SU-DHL-6 (cell line): ENCODE measurements at regions not wholly inside any gene's neighbourhood (a gene's known extent, or its start where the extent isn't known, plus 50 kb on each side); places are given as distances from the start of the nearest gene placed in this dataset.

Experiments used
- H2AFZ ChIP-seq: fragments of 200-600 bp; sonication (generic); 2 replicates; pipeline ENCODE4 v1.6.1; 2014; ENCODE audit warnings: low read depth, mild to moderate bottlenecking, moderate library complexity, mixed read lengths, antibody characterized with exemption, low read length; ENCODE audit not compliant: severe bottlenecking
- H3F3A ChIP-seq: fragments of 200-600 bp; shearing (Covaris generic); 2 replicates; pipeline ENCODE4 v1.6.0; 2016; ENCODE audit warnings: antibody characterized with exemption, mild to moderate bottlenecking; ENCODE audit not compliant: insufficient read depth
- H3K27ac ChIP-seq: fragments of 200-600 bp; sonication (generic); 2 replicates; pipeline ENCODE4 v1.5.1; 2016; ENCODE audit warnings: low read depth, mild to moderate bottlenecking, low read length, moderate library complexity, mixed read lengths
- H3K27me3 ChIP-seq: fragments of 200-600 bp; sonication (generic), shearing (Covaris generic); 2 replicates; pipeline ENCODE4 v1.6.0; 2014; ENCODE audit warnings: mild to moderate bottlenecking, low read length
- H3K36me3 ChIP-seq: fragments of 200-600 bp; sonication (generic); 2 replicates; pipeline ENCODE4 v1.6.1; 2014; ENCODE audit warnings: mild to moderate bottlenecking, low read length, mixed read lengths
- H3K4me2 ChIP-seq: fragments of 300-600, 200-600 bp; shearing (Covaris generic), sonication (generic); 2 replicates; pipeline ENCODE4 v1.6.0; 2014; ENCODE audit warnings: low read length, low read depth, mild to moderate bottlenecking; ENCODE audit not compliant: poor library complexity, severe bottlenecking
- H3K4me3 ChIP-seq: fragments of 200-600 bp; sonication (generic); 2 replicates; pipeline ENCODE4 v1.5.1; 2014; ENCODE audit warnings: antibody characterized with exemption, low read length, mild to moderate bottlenecking, mixed read lengths; ENCODE audit not compliant: insufficient read depth, poor library complexity, severe bottlenecking
- H3K79me2 ChIP-seq: fragments of 200-600 bp; sonication (generic); 2 replicates; pipeline ENCODE4 v1.6.1; 2014; ENCODE audit warnings: mild to moderate bottlenecking, low read length, moderate library complexity; ENCODE audit not compliant: insufficient read depth
- H3K9ac ChIP-seq: fragments of 200-600 bp; sonication (generic); 2 replicates; pipeline ENCODE4 v1.7.0; 2014; ENCODE audit warnings: mild to moderate bottlenecking, low read length
- H3K9me2 ChIP-seq: fragments of 200-600 bp; sonication (generic); replicated peaks from 2 replicates; pipeline ENCODE4 v1.6.1; 2014; ENCODE audit warnings: low read length; ENCODE audit not compliant: insufficient read depth
- H3K9me3 ChIP-seq: fragments of 200-600 bp; sonication (generic); 2 replicates; pipeline ENCODE4 v1.6.1; 2014; ENCODE audit warnings: low read length, mixed read lengths; ENCODE audit not compliant: insufficient read depth
- H4K20me1 ChIP-seq: fragments of 200-600 bp; sonication (generic); 2 replicates; pipeline ENCODE4 v1.6.1; 2014; ENCODE audit warnings: low read depth, mild to moderate bottlenecking, antibody characterized with exemption, low read length, moderate library complexity, mixed read lengths
- CTCF ChIP-seq: fragments of 200-600 bp; sonication (generic); IDR thresholded peaks from one replicate; pipeline ENCODE4 v1.5.1; 2017; ENCODE audit warnings: antibody characterized with exemption, mild to moderate bottlenecking, low read length, moderate library complexity; ENCODE audit not compliant: insufficient read depth, poor library complexity, severe bottlenecking
- EZH2phosphoT487 ChIP-seq: fragments of 200-600 bp; sonication (generic), shearing (Covaris generic); conservative IDR thresholded peaks from 2 replicates; pipeline ENCODE4 v1.6.1; 2018; ENCODE audit warnings: mild to moderate bottlenecking, antibody characterized with exemption, low read length, moderate library complexity, mixed read lengths

GRCh38 chr18:27709344-27709743 is 467.6 kb downstream of the CDH2 start:
- no peak for TF ChIP-seq EZH2phosphoT487
- no peak for TF ChIP-seq CTCF
- Histone ChIP-seq H3K79me2 (no peaks in the 10 kb centered on the region), H3K4me2 (no peak overlapping the region), H3K36me3 (no peaks in the 10 kb centered on the region), H3K27ac (no peak overlapping the region), H2AFZ (no peak overlapping the region), H3F3A (no peaks in the 10 kb centered on the region), H3K9me3 (no peaks in the 10 kb centered on the region), H3K9me2 (no peaks in the 10 kb centered on the region), H3K27me3 (no peaks in the 10 kb centered on the region), H3K4me3 (no peak overlapping the region), H3K9ac (no peak overlapping the region), H4K20me1 (no peaks in the 10 kb centered on the region)

- no peaks in the 10 kb centered on the region for H3K27me3 ChIP-seq
- no peak for TF ChIP-seq CTCF
- no peak for TF ChIP-seq EZH2phosphoT487
- H2AFZ ChIP-seq = no peak overlapping the region
- H3K36me3 ChIP-seq = no peaks in the 10 kb centered on the region
- H3K9ac ChIP-seq = no peak overlapping the region
- H3K27ac ChIP-seq = no peak overlapping the region
- H3K9me2 ChIP-seq = no peaks in the 10 kb centered on the region
- no peaks in the 10 kb centered on the region for H3K79me2 ChIP-seq
- H4K20me1 ChIP-seq = no peaks in the 10 kb centered on the region
- no peaks in the 10 kb centered on the region for H3F3A ChIP-seq
- no peaks in the 10 kb centered on the region for H3K9me3 ChIP-seq
- no peak overlapping the region for H3K4me3 ChIP-seq
- H3K4me2 ChIP-seq = no peak overlapping the region
Observed at GRCh38 chr18:27707201-27707600, 469.7 kb downstream of the CDH2 start.

- Histone ChIP-seq H3K9ac (no peak overlapping the region), H3K79me2 (no peaks in the 10 kb centered on the region), H3F3A (no peaks in the 10 kb centered on the region), H2AFZ (no peak overlapping the region), H3K4me2 (no peak overlapping the region), H3K36me3 (no peaks in the 10 kb centered on the region), H3K27ac (no peak overlapping the region), H4K20me1 (no peaks in the 10 kb centered on the region), H3K9me2 (no peaks in the 10 kb centered on the region), H3K4me3 (no peak overlapping the region), H3K9me3 (no peaks in the 10 kb centered on the region), H3K27me3 (no peaks in the 10 kb centered on the region)
- TF ChIP-seq EZH2phosphoT487 = no peak
Observed at GRCh38 chr18:27704736-27705361, 472.1 kb downstream of the CDH2 start.

- Histone ChIP-seq H3K4me2 (no peak overlapping the region), H3K79me2 (no peaks in the 10 kb centered on the region), H3K9me2 (0 out of 2 replicates have a peak, but pooled peaks cover 3% of the 10 kb centered on the region), H3K27me3 (no peaks in the 10 kb centered on the region), H3K9ac (no peak overlapping the region), H3K27ac (no peak overlapping the region), H2AFZ (no peak overlapping the region), H3K4me3 (no peak overlapping the region), H3K36me3 (no peaks in the 10 kb centered on the region), H4K20me1 (no peaks in the 10 kb centered on the region), H3F3A (no peaks in the 10 kb centered on the region), H3K9me3 (no peaks in the 10 kb centered on the region)
- no peak for TF ChIP-seq EZH2phosphoT487
- TF ChIP-seq CTCF = no peak
Observed at GRCh38 chr18:27699137-27699536, 477.8 kb downstream of the CDH2 start.
